H9 (cell line): ENCODE measurements at regions not wholly inside any gene's neighbourhood (a gene's known extent, or its start where the extent isn't known, plus 50 kb on each side); places are given as distances from the start of the nearest gene placed in this dataset.
A peak's percentile ranks its signal among the peaks of the same experiment; 100 is the strongest.

Source experiments
- DNase-seq: peaks from one replicate; pipeline ENCODE4 v3.0.0-alpha.2; 2017
- H2AFZ ChIP-seq: one replicate; pipeline ENCODE4 v1.6.1; 2013; ENCODE audit warnings: mild to moderate bottlenecking, low read length, control low read depth, moderate library complexity
- H2AK5ac ChIP-seq: 2 replicates; pipeline ENCODE4 v1.6.1; 2013; ENCODE audit warnings: low read length, control low read depth, mixed read lengths; ENCODE audit not compliant: insufficient read length
- H2BK120ac ChIP-seq: one replicate; pipeline ENCODE4 v1.6.1; 2013; ENCODE audit warnings: low read depth, mild to moderate bottlenecking, low read length, control low read depth, inconsistent platforms; ENCODE audit not compliant: poor library complexity, severe bottlenecking
- H2BK12ac ChIP-seq: 2 replicates; pipeline ENCODE4 v1.6.1; 2013; ENCODE audit warnings: low read length, control low read depth, mixed read lengths, low read depth; ENCODE audit not compliant: insufficient read length
- H2BK15ac ChIP-seq: 2 replicates; pipeline ENCODE4 v1.6.1; 2013; ENCODE audit warnings: low read depth, low read length, control low read depth
- H2BK20ac ChIP-seq: one replicate; pipeline ENCODE4 v1.6.1; 2013; ENCODE audit warnings: low read depth, mild to moderate bottlenecking, low read length, control low read depth, inconsistent platforms; ENCODE audit not compliant: poor library complexity, severe bottlenecking
- H2BK5ac ChIP-seq: 2 replicates; pipeline ENCODE4 v1.6.1; 2013; ENCODE audit warnings: low read length, control low read depth, mixed read lengths; ENCODE audit not compliant: insufficient read length
- H3K14ac ChIP-seq: 2 replicates; pipeline ENCODE4 v1.6.1; 2013; ENCODE audit warnings: low read length, control low read depth; ENCODE audit not compliant: insufficient read depth
- H3K18ac ChIP-seq: 2 replicates; pipeline ENCODE4 v1.6.1; 2013; ENCODE audit warnings: low read depth, mild to moderate bottlenecking, mixed read lengths, low read length, control low read depth; ENCODE audit not compliant: insufficient read length
- H3K23ac ChIP-seq: 2 replicates; pipeline ENCODE4 v1.6.1; 2013; ENCODE audit warnings: low read length, control low read depth, mixed read lengths, low read depth; ENCODE audit not compliant: insufficient read length
- H3K23me2 ChIP-seq: 2 replicates; pipeline ENCODE4 v1.6.1; 2013; ENCODE audit warnings: low read depth, mild to moderate bottlenecking, mixed read lengths, low read length, control low read depth; ENCODE audit not compliant: insufficient read length, poor library complexity, severe bottlenecking
- H3K27ac ChIP-seq: 2 replicates; pipeline ENCODE4 v1.5.1; 2013; ENCODE audit warnings: low read length, control low read depth, mixed read lengths, low read depth; ENCODE audit not compliant: insufficient read length
- H3K27me3 ChIP-seq: 2 replicates; pipeline ENCODE4 v1.6.1; 2013; ENCODE audit warnings: low read length, control low read depth, inconsistent platforms; ENCODE audit not compliant: insufficient read depth
- H3K4ac ChIP-seq: 2 replicates; pipeline ENCODE4 v1.6.1; 2013; ENCODE audit warnings: low read depth, mild to moderate bottlenecking, control low read depth, inconsistent platforms, low read length, moderate library complexity
- H3K4me1 ChIP-seq: 2 replicates; pipeline ENCODE4 v1.6.1; 2013; ENCODE audit warnings: low read length, control low read depth, inconsistent platforms; ENCODE audit not compliant: insufficient read depth
- H3K4me2 ChIP-seq: 2 replicates; pipeline ENCODE4 v1.6.1; 2013; ENCODE audit warnings: low read length, control low read depth, mixed read lengths; ENCODE audit not compliant: insufficient read length, insufficient read depth
- H3K56ac ChIP-seq: 2 replicates; pipeline ENCODE4 v1.6.1; 2013; ENCODE audit warnings: low read depth, mild to moderate bottlenecking, mixed read lengths, low read length, control low read depth; ENCODE audit not compliant: insufficient read length
- H3K79me1 ChIP-seq: 2 replicates; pipeline ENCODE4 v1.6.1; 2013; ENCODE audit warnings: low read depth, mild to moderate bottlenecking, moderate library complexity, low read length, control low read depth, inconsistent platforms; ENCODE audit not compliant: insufficient read depth, poor library complexity, severe bottlenecking
- H3K79me2 ChIP-seq: 2 replicates; pipeline ENCODE4 v1.6.1; 2013; ENCODE audit warnings: low read length, control low read depth, inconsistent platforms; ENCODE audit not compliant: insufficient read depth
- H3K9ac ChIP-seq: 2 replicates; pipeline ENCODE4 v1.6.1; 2013; ENCODE audit warnings: low read length, control low read depth, mixed read lengths; ENCODE audit not compliant: insufficient read length; ENCODE audit errors: extremely low read depth
- H3K9me3 ChIP-seq: one replicate; pipeline ENCODE4 v1.6.1; 2013; ENCODE audit warnings: low read depth, low read length, inconsistent platforms; ENCODE audit not compliant: control insufficient read depth
- H3T11ph ChIP-seq: one replicate; pipeline ENCODE4 v1.6.1; 2013; ENCODE audit warnings: mild to moderate bottlenecking, low read length, control low read depth, inconsistent platforms
- H4K20me1 ChIP-seq: one replicate; pipeline ENCODE4 v1.6.1; 2013; ENCODE audit not compliant: control insufficient read depth, insufficient read length, insufficient read depth
- H4K5ac ChIP-seq: 2 replicates; pipeline ENCODE4 v1.6.1; 2013; ENCODE audit warnings: low read depth, mild to moderate bottlenecking, mixed read lengths, low read length, control low read depth; ENCODE audit not compliant: insufficient read length
- H4K8ac ChIP-seq: replicated peaks from 2 replicates; pipeline ENCODE4 v1.6.1; 2013; ENCODE audit warnings: low read length, control low read depth, mixed read lengths, low read depth; ENCODE audit not compliant: insufficient read length
- H4K91ac ChIP-seq: 2 replicates; pipeline ENCODE4 v1.6.1; 2013; ENCODE audit warnings: low read depth, mild to moderate bottlenecking, moderate library complexity, mixed read lengths, low read length, control low read depth; ENCODE audit not compliant: insufficient read length
- H3K27ac Mint-ChIP-seq, 3 experiments: 2 replicates in 2 of 3; 3 replicates in 1 of 3; pipeline ENCODE4 v1.8.0; 2020 to 2021; ENCODE audit warnings: mixed read lengths in 3 of 3, mild to moderate bottlenecking in 1 of 3, moderate library complexity in 1 of 3
- H3K27me3 Mint-ChIP-seq: 2 replicates; pipeline ENCODE4 v1.8.0; 2021; ENCODE audit warnings: low read depth, mild to moderate bottlenecking, moderate library complexity, mixed read lengths
- H3K36me3 Mint-ChIP-seq, 3 experiments: 2 replicates in 2 of 3; 3 replicates in 1 of 3; pipeline ENCODE4 v1.8.0; 2020 to 2021; ENCODE audit warnings: low read depth in 3 of 3, mixed read lengths in 3 of 3; ENCODE audit not compliant: insufficient read depth in 1 of 3
- H3K4me1 Mint-ChIP-seq, 2 experiments: 2 replicates each; pipeline ENCODE4 v1.8.0; 2020; ENCODE audit warnings: mixed read lengths in 2 of 2
- H3K4me3 Mint-ChIP-seq, 2 experiments: 2 replicates in 1 of 2; 3 replicates in 1 of 2; pipeline ENCODE4 v1.8.0; 2020 to 2021; ENCODE audit warnings: mild to moderate bottlenecking in 2 of 2, mixed read lengths in 2 of 2, moderate library complexity in 1 of 2
- H3K9me3 Mint-ChIP-seq, 2 experiments: 2 replicates in 1 of 2; 3 replicates in 1 of 2; pipeline ENCODE4 v1.8.0; 2020; ENCODE audit warnings: mild to moderate bottlenecking in 2 of 2, mixed read lengths in 2 of 2, moderate library complexity in 1 of 2
- CTCF ChIP-seq: fragments of 200-600 bp; sonication (generic); conservative IDR thresholded peaks from 3 replicates; pipeline ENCODE4 v1.8.0; 2021; ENCODE audit warnings: antibody characterized with exemption, mild to moderate bottlenecking
- WGBS: extraction: QIAGEN DNeasy Blood & Tissue Kit; methylation state at CpG from one replicate; pipeline ENCODE4 v1.1.7; 2013; ENCODE audit warnings: missing lambda C conversion rate, low lambda C conversion rate, mixed read lengths; ENCODE audit not compliant: insufficient read length; ENCODE audit errors: extremely low coverage; 5-methylcytosine and 5-hydroxymethylcytosine counted together

- no peak overlapping the region for H3K56ac ChIP-seq
- Mint-ChIP-seq H3K9me3 (no peaks in the 10 kb centered on the region), H3K36me3 (no peaks in the 10 kb centered on the region), H3K4me1 (peaks cover 9 to 23% of the 10 kb centered on the region in 2 experiments), H3K27me3 (peaks cover 33% of the 10 kb centered on the region), H3K27ac (no peak overlapping the region), H3K4me3 (no peak overlapping the region)
- H3K79me1 ChIP-seq, result no peaks in the 10 kb centered on the region
- no peak overlapping the region for H4K91ac ChIP-seq
- DNase-seq, result peak; percentile 60
- H3K27me3 ChIP-seq, result no peaks in the 10 kb centered on the region
- no CpG with 5 or more reads among the region's 11 CpGs for WGBS
- no peaks in the 10 kb centered on the region for H3K9me3 ChIP-seq
- H3K14ac ChIP-seq, result no peak overlapping the region; the same call in 1 of the 2 replicates
- no peak overlapping the region for H4K5ac ChIP-seq
- H3K18ac ChIP-seq, result no peak overlapping the region
- H3K4me1 ChIP-seq, result 0 out of 2 replicates have a peak, but pooled peaks cover 2% of the 10 kb centered on the region
- H3K9ac ChIP-seq, result no peak overlapping the region
- peak overlapping the region; percentile 23 for H3K4me2 ChIP-seq
- no peaks in the 10 kb centered on the region for H3K79me2 ChIP-seq
- H2BK120ac ChIP-seq, result no peak overlapping the region
- no peak overlapping the region for H2AK5ac ChIP-seq
- no peak overlapping the region for H2BK5ac ChIP-seq
- H3K23me2 ChIP-seq, result no peaks in the 10 kb centered on the region
- TF ChIP-seq CTCF, result peak; percentile 38; the same call in 2 of the 3 replicates
- H3K27ac ChIP-seq, result no peak overlapping the region
- H4K20me1 ChIP-seq, result no peaks in the 10 kb centered on the region
- H2BK12ac ChIP-seq, result no peak overlapping the region
- no peak overlapping the region for H3K23ac ChIP-seq
- no peak overlapping the region for H3T11ph ChIP-seq
- H2AFZ ChIP-seq, result peak overlapping the region; percentile 87
- no peak overlapping the region for H4K8ac ChIP-seq
- H2BK20ac ChIP-seq, result no peak overlapping the region
- H2BK15ac ChIP-seq, result no peak overlapping the region
- no peak overlapping the region for H3K4ac ChIP-seq
Measured at GRCh38 chr5:154541553-154541952, 63.5 kb upstream of the HAND1 start.
